ENCODE measurements at regions not wholly inside any gene's neighbourhood (a gene's known extent, or its start where the extent isn't known, plus 50 kb on each side); places are given as distances from the start of the nearest gene placed in this dataset.
A peak's percentile ranks its signal among the peaks of the same experiment; 100 is the strongest.

DNA sequence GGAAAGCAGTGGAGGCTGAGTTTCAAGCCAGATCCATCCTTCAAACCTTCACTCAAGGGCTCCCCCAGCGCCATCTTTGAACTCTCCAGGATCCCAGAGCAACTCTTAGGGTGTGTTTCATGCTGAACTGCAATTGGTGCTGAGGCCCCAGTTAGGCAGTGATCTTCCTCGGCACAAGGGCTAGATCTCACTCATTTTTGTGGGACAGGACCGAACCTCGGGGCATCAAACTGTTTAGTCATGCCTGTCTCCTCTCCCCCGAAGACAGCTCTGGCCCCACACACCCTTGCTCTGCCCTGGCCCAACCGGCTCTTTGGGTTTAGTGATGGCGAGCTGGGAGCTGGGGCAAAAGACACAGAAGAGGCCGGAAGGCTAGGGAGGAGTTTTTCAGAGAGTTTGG, 115.1 kb downstream of the NUFIP1 start:
- Histone ChIP-seq H3K36me3 (ENCODE audit: control insufficient read depth in 2 of 4, insufficient read depth in 4 of 4, low read length in 3 of 4) (no peaks in the 10 kb centered on the region), H3K23me2 (ENCODE audit: low read depth, low read length) (no peaks in the 10 kb centered on the region)
- no peak for FAIRE-seq
- TF ChIP-seq NRF1 (IDR thresholded peaks at IDR 0.05; ENCODE audit: low read depth, low read length) = no peak
- TF ChIP-seq MAFK (IDR thresholded peaks at IDR 0.05; ENCODE audit: low read depth, low read length) = no peak
- no peak for TF ChIP-seq TEAD4 (IDR thresholded peaks at IDR 0.05; ENCODE audit: low read depth, low read length)
- TF ChIP-seq, protein P1, sequence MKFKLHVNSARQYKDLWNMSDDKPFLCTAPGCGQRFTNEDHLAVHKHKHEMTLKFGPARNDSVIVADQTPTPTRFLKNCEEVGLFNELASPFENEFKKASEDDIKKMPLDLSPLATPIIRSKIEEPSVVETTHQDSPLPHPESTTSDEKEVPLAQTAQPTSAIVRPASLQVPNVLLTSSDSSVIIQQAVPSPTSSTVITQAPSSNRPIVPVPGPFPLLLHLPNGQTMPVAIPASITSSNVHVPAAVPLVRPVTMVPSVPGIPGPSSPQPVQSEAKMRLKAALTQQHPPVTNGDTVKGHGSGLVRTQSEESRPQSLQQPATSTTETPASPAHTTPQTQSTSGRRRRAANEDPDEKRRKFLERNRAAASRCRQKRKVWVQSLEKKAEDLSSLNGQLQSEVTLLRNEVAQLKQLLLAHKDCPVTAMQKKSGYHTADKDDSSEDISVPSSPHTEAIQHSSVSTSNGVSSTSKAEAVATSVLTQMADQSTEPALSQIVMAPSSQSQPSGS (IDR thresholded peaks at IDR 0.05; ENCODE audit: low read length) = no peak
- TF ChIP-seq CHD1 (IDR thresholded peaks at IDR 0.05; ENCODE audit: low read depth, low read length) = no peak
- no peak for TF ChIP-seq EP300 (IDR thresholded peaks at IDR 0.05; ENCODE audit: borderline replicate concordance in 1 of 2, low read depth in 2 of 2, low read length in 2 of 2)
- TF ChIP-seq ASH2L (IDR thresholded peaks at IDR 0.05; ENCODE audit: low read length) = no peak
- no peak for TF ChIP-seq JUND (IDR thresholded peaks at IDR 0.05; ENCODE audit: low read length)
- TF ChIP-seq HDAC6 (IDR thresholded peaks at IDR 0.05; ENCODE audit: low read depth, low read length) = no peak
- no peak for TF ChIP-seq POU5F1 (IDR thresholded peaks at IDR 0.05; ENCODE audit: low read depth, low read length)
- TF ChIP-seq KDM4A (IDR thresholded peaks at IDR 0.05; ENCODE audit: low read depth, low read length, severe bottlenecking) = no peak
- no peak for TF ChIP-seq KDM1A (IDR thresholded peaks at IDR 0.05; ENCODE audit: borderline replicate concordance, low read length)
- no peak for TF ChIP-seq EGR1 (IDR thresholded peaks at IDR 0.05; ENCODE audit: borderline replicate concordance, low read depth, low read length)
- TF ChIP-seq POLR2AphosphoS5 (IDR thresholded peaks at IDR 0.05; ENCODE audit: low read depth, low read length) = no peak

More for the DNA sequence above, 115.1 kb downstream of the NUFIP1 start:
- WGBS, 2 experiments (ENCODE audit: extremely low coverage in 1 of 2, insufficient coverage in 1 of 2, insufficient read length in 1 of 2, insufficient replicate concordance in 2 of 2, low coverage in 1 of 2, low lambda C conversion rate in 2 of 2, missing lambda C conversion rate in 1 of 2) = 92% methylated on average over 8 of the region's 8 CpGs; no CpG with 5 or more reads in 1 of the 2 experiments
- H3K9ac ChIP-seq (replicated peaks in 1 of 4; ENCODE audit: extremely low read depth in 1 of 4, low read depth in 3 of 4, low read length in 3 of 4) = no peak overlapping the region
- H3K27ac ChIP-seq (ENCODE audit: low read depth, low read length) = no peak overlapping the region
- no peak overlapping the region for H2BK20ac ChIP-seq (ENCODE audit: low read length)
- no peak overlapping the region for H4K5ac ChIP-seq (ENCODE audit: insufficient read length, low read depth, low read length)
- no peak overlapping the region for H2BK12ac ChIP-seq (ENCODE audit: low read depth, low read length)
- no peaks in the 10 kb centered on the region for H4K20me1 ChIP-seq (replicated peaks in 1 of 2; ENCODE audit: control insufficient read depth in 1 of 2, insufficient read depth in 2 of 2, low read length in 2 of 2)
- H3K14ac ChIP-seq (ENCODE audit: insufficient read length) = no peak overlapping the region
- no peak overlapping the region for H2BK120ac ChIP-seq (replicated peaks; ENCODE audit: low read depth, low read length)
- no peak overlapping the region for H3K4me2 ChIP-seq (ENCODE audit: insufficient read depth in 1 of 2, low read depth in 2 of 2, low read length in 2 of 2)
- no peaks in the 10 kb centered on the region for H3K27me3 ChIP-seq (replicated peaks in 1 of 4; ENCODE audit: control insufficient read depth in 3 of 4, extremely low read depth in 1 of 4, insufficient read depth in 3 of 4, low read length in 3 of 4)
- no peak overlapping the region for H3K18ac ChIP-seq (ENCODE audit: extremely low read depth, low read length)
- POLR2A ChIA-PET (ENCODE audit: partially characterized antibody) = interaction anchor here (1.4 kb wide), 1 partner anchor 182 kb away, joined by 3 read pairs; no protein-coding TSS in a partner anchor
- 0 out of 2 replicates have a peak overlapping the region, but pooled peaks have one; percentile 24 for H2AFZ ChIP-seq (ENCODE audit: low read length)
- peaks cover 2 to 6% of the 10 kb centered on the region in 2 experiments; a peak in 2 of 4 replicates for H3K9me3 ChIP-seq (ENCODE audit: insufficient read depth in 2 of 2, low read depth in 1 of 2, low read length in 1 of 2)
- H3K4ac ChIP-seq (replicated peaks; ENCODE audit: insufficient read length, low read depth, low read length) = no peak overlapping the region
- CTCF ChIA-PET (ENCODE audit: partially characterized antibody) = interaction anchor here (1.0 kb wide), 1 partner anchor 966 kb away, joined by 3 read pairs; no protein-coding TSS in a partner anchor
- no peak overlapping the region for H3K56ac ChIP-seq (replicated peaks; ENCODE audit: insufficient read length, low read depth, low read length)
- DNase-seq (ENCODE audit: low read depth in 1 of 2, low spot score in 2 of 2) = no peak
- H3K4me1 ChIP-seq (replicated peaks in 1 of 4; ENCODE audit: control insufficient read depth in 3 of 4, insufficient read depth in 4 of 4, low read length in 3 of 4) = no peaks in the 10 kb centered on the region; a peak in 1 of 7 replicates
- no peak overlapping the region for H4K8ac ChIP-seq (ENCODE audit: extremely low read depth, insufficient read depth, low read length)
- H2BK15ac ChIP-seq (ENCODE audit: low read length) = no peak overlapping the region
- H3K79me2 ChIP-seq (ENCODE audit: control insufficient read depth in 1 of 2, insufficient read depth in 2 of 2, low read length in 2 of 2) = no peaks in the 10 kb centered on the region
- H2AK5ac ChIP-seq (ENCODE audit: low read depth, low read length) = no peak overlapping the region
- H2BK5ac ChIP-seq (ENCODE audit: low read depth, low read length) = no peak overlapping the region
- H3K79me1 ChIP-seq (ENCODE audit: low read depth, low read length) = no peaks in the 10 kb centered on the region
- no peak overlapping the region for H3K4me3 ChIP-seq (ENCODE audit: extremely low read depth in 1 of 4, insufficient read depth in 2 of 4, low read depth in 3 of 4, low read length in 4 of 4)
- H4K91ac ChIP-seq (replicated peaks; ENCODE audit: insufficient read length, low read length) = no peak overlapping the region
- H3K23ac ChIP-seq (ENCODE audit: insufficient read length) = no peak overlapping the region
